HG03135 (cell line): ENCODE measurements at regions not wholly inside any gene's neighbourhood (a gene's known extent, or its start where the extent isn't known, plus 50 kb on each side); places are given as distances from the start of the nearest gene placed in this dataset.

Source experiments
- ATAC-seq: cut with Tn5 transposase; IDR thresholded peaks from one replicate; pipeline ENCODE4 v1.9.1; 2021; ENCODE audit warnings: mild to moderate bottlenecking, moderate library complexity; ENCODE audit not compliant: unreplicated experiment

- no peak for ATAC-seq
Measured at GRCh38 chr12:28601570-28602058, 411.4 kb downstream of the CCDC91 start.

GRCh38 chr12:28602786-28603185 lies 412.5 kb downstream of the CCDC91 start:
- no peak for ATAC-seq

GRCh38 chr12:28603239-28603638 lies 413.0 kb downstream of the CCDC91 start:
- ATAC-seq: no peak

GRCh38 chr12:28603801-28604200 lies 413.5 kb downstream of the CCDC91 start:
- ATAC-seq: no peak

GRCh38 chr12:28604240-28604639 lies 414.0 kb downstream of the CCDC91 start:
- no peak for ATAC-seq

GRCh38 chr12:28606967-28607557 lies 416.8 kb downstream of the CCDC91 start:
- no peak for ATAC-seq

- ATAC-seq: no peak
Measured at GRCh38 chr12:28610401-28611114, 420.3 kb downstream of the CCDC91 start.

GRCh38 chr12:28611115-28611435 lies 420.8 kb downstream of the CCDC91 start:
- no peak for ATAC-seq

- ATAC-seq: no peak
Measured at GRCh38 chr12:28611449-28611848, 421.2 kb downstream of the CCDC91 start.

- ATAC-seq: no peak
Measured at GRCh38 chr12:28618171-28618570, 427.9 kb downstream of the CCDC91 start.

GRCh38 chr12:28618772-28619171 lies 428.5 kb downstream of the CCDC91 start:
- no peak for ATAC-seq

GRCh38 chr12:28620281-28620680 lies 430.0 kb downstream of the CCDC91 start:
- no peak for ATAC-seq

GRCh38 chr12:28622406-28622805 lies 432.1 kb downstream of the CCDC91 start:
- ATAC-seq: no peak

- ATAC-seq: no peak
Measured at GRCh38 chr12:28626504-28626903, 436.2 kb downstream of the CCDC91 start.

- no peak for ATAC-seq
Measured at GRCh38 chr12:28629691-28630090, 439.4 kb downstream of the CCDC91 start.

GRCh38 chr12:28631831-28632230 lies 441.6 kb downstream of the CCDC91 start:
- no peak for ATAC-seq

GRCh38 chr12:28640519-28640918 lies 450.3 kb downstream of the CCDC91 start:
- no peak for ATAC-seq

- ATAC-seq: no peak
Measured at GRCh38 chr12:28645436-28645835, 455.2 kb downstream of the CCDC91 start.

GRCh38 chr12:28645891-28646290 lies 455.6 kb downstream of the CCDC91 start:
- ATAC-seq: no peak

- no peak for ATAC-seq
Measured at GRCh38 chr12:28650906-28651305, 460.6 kb downstream of the CCDC91 start.

- no peak for ATAC-seq
Measured at GRCh38 chr12:28652239-28652638, 462.0 kb downstream of the CCDC91 start.

- ATAC-seq: no peak
Measured at GRCh38 chr12:28681980-28682379, 467.1 kb upstream of the FAR2 start.

GRCh38 chr12:28683366-28683765 lies 465.7 kb upstream of the FAR2 start:
- ATAC-seq: no peak
